HuH-7.5 (cell line): ENCODE measurements at regions not wholly inside any gene's neighbourhood (a gene's known extent, or its start where the extent isn't known, plus 50 kb on each side); places are given as distances from the start of the nearest gene placed in this dataset.

ENCODE experiments used
- DNase-seq: peaks from one replicate; pipeline ENCODE4 v3.0.0; 2011; ENCODE audit warnings: low spot score

DNA sequence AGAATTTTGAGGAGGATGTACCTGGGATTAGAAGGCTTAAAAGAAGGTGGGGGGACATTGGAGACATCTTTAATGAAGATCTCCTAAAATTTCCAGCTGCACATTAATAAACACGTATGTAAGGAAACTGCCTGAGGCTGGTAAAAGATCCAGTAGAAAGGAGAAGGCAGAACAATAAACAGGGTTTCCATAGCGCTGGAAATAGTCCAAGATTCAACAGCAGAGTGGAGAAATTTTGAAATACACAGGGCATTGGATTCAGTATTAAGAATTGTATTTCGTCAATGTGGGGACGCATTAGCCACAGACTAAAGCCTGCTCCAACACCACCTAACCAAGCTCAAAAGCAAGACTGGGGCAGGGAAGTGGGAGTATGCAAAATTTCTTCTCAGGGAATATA lies 606.9 kb upstream of the NRXN1 start:
- no peak for DNase-seq

DNA sequence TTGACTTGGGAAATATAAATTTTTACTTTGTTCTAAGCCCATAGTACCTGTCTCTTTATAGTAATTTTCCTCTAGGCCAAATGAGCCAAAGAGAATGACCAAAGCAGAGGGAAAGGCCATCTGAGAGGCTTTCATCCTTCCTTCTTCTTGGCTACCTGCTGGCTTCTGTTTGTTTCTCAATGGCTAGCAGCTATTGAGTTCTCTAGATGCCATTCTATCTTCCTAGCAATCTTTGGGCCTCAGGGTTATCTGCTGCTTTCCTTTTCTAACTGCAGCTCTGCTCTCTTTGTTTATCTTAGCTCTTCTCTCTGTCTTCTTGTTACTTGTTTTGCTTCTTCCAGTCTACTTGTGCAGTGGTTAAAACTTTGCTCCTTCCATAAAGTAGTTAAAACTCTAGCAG lies 601.1 kb upstream of the NRXN1 start:
- no peak for DNase-seq

- DNase-seq: no peak
These were observed 597.5 kb upstream of the NRXN1 start for GRCh38 chr2:51629406-51629805.

- DNase-seq: no peak
These were observed 597.0 kb upstream of the NRXN1 start for GRCh38 chr2:51628917-51629316.

DNA sequence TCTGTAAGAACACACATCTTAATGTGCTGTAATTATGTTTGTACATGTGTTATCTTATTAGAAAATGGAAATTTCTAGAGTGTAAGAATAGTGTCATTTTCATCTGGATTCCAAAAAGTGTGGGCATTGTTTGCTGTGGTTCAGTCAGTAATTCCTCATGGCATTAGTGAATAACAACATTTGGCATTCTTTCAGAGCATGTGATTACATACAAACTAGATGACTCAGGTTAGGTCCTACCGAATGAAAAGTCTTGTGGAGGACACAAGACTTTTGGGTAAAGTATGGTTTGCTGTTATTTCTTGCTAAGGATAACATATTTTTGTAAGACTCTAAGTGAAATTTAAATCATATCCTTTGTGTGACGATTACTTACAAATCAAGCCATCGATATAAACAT lies 593.1 kb upstream of the NRXN1 start:
- DNase-seq: no peak

- no peak for DNase-seq
These were observed 588.9 kb upstream of the NRXN1 start for GRCh38 chr2:51620796-51621195.

DNA sequence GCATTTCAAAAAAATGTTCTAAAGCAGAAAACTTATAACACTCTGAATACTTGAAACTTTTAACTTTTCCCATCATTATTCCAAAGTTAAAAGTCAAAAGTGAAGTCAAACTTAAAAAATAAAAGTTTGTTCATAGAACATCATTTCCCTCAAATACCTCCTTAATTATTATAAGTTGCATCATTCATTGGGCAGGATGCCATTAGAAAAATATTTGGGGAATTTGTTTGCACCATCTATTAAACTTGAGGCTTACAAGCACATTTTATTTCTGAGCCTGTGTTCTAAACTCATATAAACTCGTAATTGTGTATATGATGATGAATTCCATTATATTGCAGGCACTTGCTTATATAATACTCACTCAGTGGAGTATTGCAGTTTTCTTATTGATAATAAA lies 588.0 kb upstream of the NRXN1 start:
- no peak for DNase-seq

DNA sequence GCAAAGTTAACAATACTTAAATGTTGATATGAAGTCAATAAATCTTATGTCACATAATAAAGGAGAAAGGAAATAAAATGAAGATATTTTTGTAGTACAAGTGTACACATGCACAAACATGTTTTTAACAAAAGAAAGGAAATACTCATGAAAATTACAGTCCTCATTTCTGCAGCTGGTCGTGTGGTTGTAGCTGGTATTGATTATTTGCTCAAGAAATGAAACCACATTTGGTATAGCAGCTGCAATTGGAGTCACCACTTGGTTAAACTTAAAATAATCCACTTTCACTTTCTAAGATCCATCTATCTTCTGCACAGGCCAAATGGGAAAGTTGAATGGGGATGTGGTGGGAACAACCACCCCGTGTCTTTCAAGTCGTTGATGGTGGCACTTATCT lies 580.5 kb upstream of the NRXN1 start:
- no peak for DNase-seq

GRCh38 chr2:51601706-51602105 lies 569.8 kb upstream of the NRXN1 start:
- DNase-seq: no peak

DNA sequence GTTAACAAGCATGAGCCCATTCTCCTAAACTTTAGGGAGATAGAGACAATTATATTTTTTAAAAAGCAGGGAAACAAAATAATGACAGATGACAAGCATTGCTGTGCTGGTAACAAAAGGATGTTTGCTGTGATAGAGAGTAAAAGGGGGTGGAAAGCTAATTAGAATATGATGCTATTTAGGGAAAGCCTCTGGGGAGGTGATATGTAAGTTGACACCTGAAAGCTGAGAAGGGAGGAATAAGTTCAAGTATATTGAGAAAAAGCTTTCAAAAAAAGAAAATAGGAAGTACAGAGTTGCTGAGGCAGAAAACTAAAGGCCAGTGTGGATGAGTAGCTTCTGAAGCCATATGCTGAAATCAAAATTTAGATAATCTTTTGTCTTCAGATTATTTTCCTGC lies 565.2 kb upstream of the NRXN1 start:
- DNase-seq: no peak

GRCh38 chr2:51595836-51596235 lies 563.9 kb upstream of the NRXN1 start:
- no peak for DNase-seq

GRCh38 chr2:51581636-51582267 lies 549.8 kb upstream of the NRXN1 start:
- peak; percentile 3 for DNase-seq

- DNase-seq: no peak
These were observed 547.5 kb upstream of the NRXN1 start for GRCh38 chr2:51579412-51579811.

- no peak for DNase-seq
These were observed 543.2 kb upstream of the NRXN1 start for GRCh38 chr2:51575181-51575580.

- no peak for DNase-seq
These were observed 527.1 kb upstream of the NRXN1 start for GRCh38 chr2:51559026-51559425.

GRCh38 chr2:51553476-51553875 lies 521.5 kb upstream of the NRXN1 start:
- DNase-seq: no peak

GRCh38 chr2:51535763-51536162 lies 503.8 kb upstream of the NRXN1 start:
- no peak for DNase-seq

GRCh38 chr2:51534166-51534565 lies 502.2 kb upstream of the NRXN1 start:
- DNase-seq: no peak

GRCh38 chr2:51528156-51528555 lies 496.2 kb upstream of the NRXN1 start:
- DNase-seq: no peak

DNA sequence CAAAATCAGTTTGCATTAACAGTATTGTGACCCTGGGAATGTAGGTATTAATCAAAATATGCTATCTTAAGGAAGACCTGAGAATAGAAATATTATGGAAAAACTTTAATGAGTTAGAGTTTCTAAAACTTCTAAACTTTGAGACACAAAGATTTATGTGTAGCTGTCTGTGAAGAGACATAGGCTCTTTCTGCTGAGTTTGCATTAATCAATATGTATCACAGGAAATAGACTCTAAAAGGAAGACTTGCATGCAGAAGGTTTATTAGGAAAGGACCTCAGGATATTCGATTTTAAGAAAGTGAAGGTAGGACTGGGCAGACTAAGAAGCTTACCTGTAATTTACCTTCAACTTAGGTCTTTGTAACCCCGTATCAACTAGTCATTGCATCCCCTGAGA lies 494.8 kb upstream of the NRXN1 start:
- no peak for DNase-seq

GRCh38 chr2:51516667-51517066 lies 484.7 kb upstream of the NRXN1 start:
- DNase-seq: no peak

DNA sequence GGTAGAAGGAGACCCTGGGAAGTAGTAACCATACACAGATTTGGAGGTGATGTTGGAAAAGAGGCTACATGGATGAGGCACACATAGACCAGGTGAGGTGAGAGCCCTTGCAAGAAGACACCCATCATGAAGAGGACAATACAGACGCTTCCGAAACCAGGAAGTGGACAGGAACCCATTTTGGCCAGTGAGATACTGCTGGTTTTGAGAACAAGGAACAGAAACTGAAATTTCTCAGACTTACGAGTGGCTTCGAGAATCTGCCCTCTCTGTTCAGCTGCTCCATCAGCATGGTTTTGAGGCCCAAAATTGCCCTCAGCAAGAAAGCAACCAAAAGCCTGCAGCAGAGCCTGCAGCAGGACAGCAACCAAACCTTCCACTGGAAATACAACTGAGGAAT lies 479.1 kb upstream of the NRXN1 start:
- DNase-seq: no peak

- no peak for DNase-seq
These were observed 478.4 kb upstream of the NRXN1 start for GRCh38 chr2:51510303-51510702.

- no peak for DNase-seq
These were observed 473.6 kb upstream of the NRXN1 start for GRCh38 chr2:51505533-51505932.
